HL-60 (cell line): ENCODE measurements at regions not wholly inside any gene's neighbourhood (a gene's known extent, or its start where the extent isn't known, plus 50 kb on each side); places are given as distances from the start of the nearest gene placed in this dataset.

Experiments
- DNase-seq, 2 experiments: peaks; one replicate each; pipeline ENCODE4 v3.0.0-alpha.2; 2010 to 2020; ENCODE audit warnings: low read depth in 1 of 2, low spot score in 1 of 2
- H3K27ac ChIP-seq: fragments of 250-450 bp; sonication (Bioruptor Pico); replicated peaks from 2 replicates; pipeline ENCODE4 v1.5.1; 2020; ENCODE audit warnings: mild to moderate bottlenecking, moderate library complexity
- H3K27me3 ChIP-seq: fragments of 250-450 bp; sonication (Bioruptor Pico); 2 replicates; pipeline ENCODE4 v1.5.1; 2021; ENCODE audit warnings: mild to moderate bottlenecking, moderate library complexity; ENCODE audit not compliant: insufficient read depth, poor library complexity, severe bottlenecking
- H3K4me3 ChIP-seq: replicated peaks from 2 replicates; pipeline ENCODE4 v1.5.1; 2011; ENCODE audit warnings: mild to moderate bottlenecking, control low read depth, low read length; ENCODE audit not compliant: insufficient read depth
- CTCF ChIP-seq: IDR thresholded peaks from one replicate; pipeline ENCODE4 v1.5.1; 2011; ENCODE audit warnings: low read length, control low read depth, inconsistent platforms; ENCODE audit not compliant: insufficient read depth
- GABPA ChIP-seq: IDR thresholded peaks from 2 replicates; pipeline ENCODE4 v1.6.1; 2012; ENCODE audit warnings: low read depth
- POLR2AphosphoS5 ChIP-seq: IDR thresholded peaks from 2 replicates; pipeline ENCODE4 v1.6.1; 2012; ENCODE audit warnings: low read depth
- REST ChIP-seq: IDR thresholded peaks from 2 replicates; pipeline ENCODE4 v1.6.1; 2012; ENCODE audit warnings: low read depth; ENCODE audit not compliant: insufficient replicate concordance
- SPI1 ChIP-seq: IDR thresholded peaks from 2 replicates; pipeline ENCODE4 v1.6.1; 2012; ENCODE audit warnings: low read depth, mild to moderate bottlenecking, borderline replicate concordance

GRCh38 chr20:52785679-52786078 is 186.5 kb upstream of the TSHZ2 start:
- H3K4me3 ChIP-seq, result no peak overlapping the region
- no peaks in the 10 kb centered on the region for H3K27me3 ChIP-seq
- TF ChIP-seq POLR2AphosphoS5, result no peak
- TF ChIP-seq SPI1, result no peak
- no peak for TF ChIP-seq CTCF
- TF ChIP-seq REST, result no peak
- no peak for TF ChIP-seq GABPA
- no peak for DNase-seq
- no peak overlapping the region for H3K27ac ChIP-seq

DNA sequence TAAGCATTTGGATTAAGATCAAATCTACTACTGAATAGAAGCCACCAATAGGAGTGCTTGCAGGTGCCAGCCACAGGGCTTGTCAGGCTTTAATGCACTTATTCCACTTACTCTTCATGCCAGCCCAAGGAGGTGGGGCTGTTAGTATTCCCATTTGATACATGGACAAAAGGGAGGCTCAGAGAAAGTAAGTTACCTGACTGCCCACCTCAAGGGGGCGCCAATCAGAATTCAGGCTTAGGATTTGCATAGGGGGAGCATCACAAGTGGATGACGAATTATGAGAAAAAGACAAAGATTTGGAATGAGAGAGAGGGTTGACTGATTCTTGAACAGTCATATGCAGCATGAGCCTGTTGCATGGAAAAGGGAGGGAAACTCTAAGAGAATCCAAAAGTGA is 188.4 kb upstream of the TSHZ2 start:
- DNase-seq, result no peak
- no peak for TF ChIP-seq CTCF
- TF ChIP-seq POLR2AphosphoS5, result no peak
- no peak for TF ChIP-seq REST
- no peak for TF ChIP-seq SPI1
- TF ChIP-seq GABPA, result no peak

DNA sequence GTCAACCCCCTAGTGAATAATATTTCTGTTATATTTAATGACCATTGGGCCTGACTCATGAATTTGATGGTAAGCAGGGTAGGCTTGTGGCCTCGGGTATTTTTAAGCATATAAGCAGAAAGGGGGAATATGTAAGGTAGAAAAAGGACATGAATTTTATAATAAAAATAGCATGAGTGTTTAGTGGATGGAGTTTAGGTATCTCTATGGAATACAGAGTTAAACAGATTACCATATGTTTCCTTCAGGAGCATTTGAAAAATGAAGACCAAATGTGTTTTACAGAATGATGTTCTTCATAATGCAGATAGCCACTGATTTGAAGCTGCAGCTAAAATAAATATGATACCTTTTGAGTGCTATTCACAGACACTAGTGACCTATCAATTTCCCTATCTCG is 191.7 kb upstream of the TSHZ2 start:
- no peak for DNase-seq
- Histone ChIP-seq H3K27ac (no peak overlapping the region), H3K4me3 (no peak overlapping the region), H3K27me3 (peaks cover 4% of the 10 kb centered on the region)
- TF ChIP-seq GABPA (no peak), POLR2AphosphoS5 (no peak), CTCF (no peak), SPI1 (no peak), REST (no peak)

More for the DNA sequence above, 188.4 kb upstream of the TSHZ2 start:
- H3K27ac ChIP-seq, result no peak overlapping the region
- no peak overlapping the region for H3K4me3 ChIP-seq
- no peaks in the 10 kb centered on the region for H3K27me3 ChIP-seq
